Colonic mucosa (tissue), 4 donors: ENCODE measurements at regions not wholly inside any gene's neighbourhood (a gene's known extent, or its start where the extent isn't known, plus 50 kb on each side); places are given as distances from the start of the nearest gene placed in this dataset.
A peak's percentile ranks its signal among the peaks of the same experiment; 100 is the strongest.

Experiments used
- DNase-seq: peaks from one replicate; pipeline ENCODE4 v3.0.0-alpha.2; 2020
- H3K27ac ChIP-seq: fragments of 200-600 bp; one replicate; pipeline ENCODE4 v1.8.0; 2021
- H3K27me3 ChIP-seq: fragments of 200-600 bp; one replicate; pipeline ENCODE4 v1.8.0; 2021
- H3K36me3 ChIP-seq: fragments of 200-600 bp; one replicate; pipeline ENCODE4 v1.8.0; 2021
- H3K4me1 ChIP-seq: fragments of 200-600 bp; one replicate; pipeline ENCODE4 v1.8.0; 2021; ENCODE audit warnings: mild to moderate bottlenecking
- H3K4me3 ChIP-seq: fragments of 200-600 bp; one replicate; pipeline ENCODE4 v1.8.0; 2021
- H3K9ac ChIP-seq, 2 donors: one replicate each; pipeline ENCODE4 v1.7.0; 2013; ENCODE audit warnings: control low read depth in 2 of 2, low read depth in 2 of 2, low read length in 2 of 2
- H3K9me3 ChIP-seq: fragments of 200-600 bp; one replicate; pipeline ENCODE4 v1.8.0; 2021
- intact Hi-C: fragments of 100-400 bp; cut with DNase I; formaldehyde crosslinking; loops from one replicate; pipeline ENCODE4 v1.14.1; 2022
- TF ChIP-seq, protein P1 (sequence below): fragments of 200-600 bp; IDR thresholded peaks from one replicate; pipeline ENCODE4 v1.8.0; 2022; ENCODE audit warnings: antibody characterized with exemption, mild to moderate bottlenecking
- donor health status: healthy.
- donor health status: DM: no; HTN: no; CAD: no.
- donor health status: DM: no; HTN: no; CAD: no.

GRCh38 chr6:27136978-27137814 is 110.3 kb upstream of the PRSS16 start:
- no peaks in the 10 kb centered on the region for H3K36me3 ChIP-seq
- no peaks in the 10 kb centered on the region for H3K4me1 ChIP-seq
- H3K9ac ChIP-seq = no peak overlapping the region
- intact Hi-C loops = no loop called here
- H3K27me3 ChIP-seq = no peaks in the 10 kb centered on the region
- DNase-seq = no peak
- no peak overlapping the region for H3K4me3 ChIP-seq
- no peaks in the 10 kb centered on the region for H3K9me3 ChIP-seq
- H3K27ac ChIP-seq = no peak overlapping the region
- TF ChIP-seq, protein P1, sequence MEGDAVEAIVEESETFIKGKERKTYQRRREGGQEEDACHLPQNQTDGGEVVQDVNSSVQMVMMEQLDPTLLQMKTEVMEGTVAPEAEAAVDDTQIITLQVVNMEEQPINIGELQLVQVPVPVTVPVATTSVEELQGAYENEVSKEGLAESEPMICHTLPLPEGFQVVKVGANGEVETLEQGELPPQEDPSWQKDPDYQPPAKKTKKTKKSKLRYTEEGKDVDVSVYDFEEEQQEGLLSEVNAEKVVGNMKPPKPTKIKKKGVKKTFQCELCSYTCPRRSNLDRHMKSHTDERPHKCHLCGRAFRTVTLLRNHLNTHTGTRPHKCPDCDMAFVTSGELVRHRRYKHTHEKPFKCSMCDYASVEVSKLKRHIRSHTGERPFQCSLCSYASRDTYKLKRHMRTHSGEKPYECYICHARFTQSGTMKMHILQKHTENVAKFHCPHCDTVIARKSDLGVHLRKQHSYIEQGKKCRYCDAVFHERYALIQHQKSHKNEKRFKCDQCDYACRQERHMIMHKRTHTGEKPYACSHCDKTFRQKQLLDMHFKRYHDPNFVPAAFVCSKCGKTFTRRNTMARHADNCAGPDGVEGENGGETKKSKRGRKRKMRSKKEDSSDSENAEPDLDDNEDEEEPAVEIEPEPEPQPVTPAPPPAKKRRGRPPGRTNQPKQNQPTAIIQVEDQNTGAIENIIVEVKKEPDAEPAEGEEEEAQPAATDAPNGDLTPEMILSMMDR = no peak

DNA sequence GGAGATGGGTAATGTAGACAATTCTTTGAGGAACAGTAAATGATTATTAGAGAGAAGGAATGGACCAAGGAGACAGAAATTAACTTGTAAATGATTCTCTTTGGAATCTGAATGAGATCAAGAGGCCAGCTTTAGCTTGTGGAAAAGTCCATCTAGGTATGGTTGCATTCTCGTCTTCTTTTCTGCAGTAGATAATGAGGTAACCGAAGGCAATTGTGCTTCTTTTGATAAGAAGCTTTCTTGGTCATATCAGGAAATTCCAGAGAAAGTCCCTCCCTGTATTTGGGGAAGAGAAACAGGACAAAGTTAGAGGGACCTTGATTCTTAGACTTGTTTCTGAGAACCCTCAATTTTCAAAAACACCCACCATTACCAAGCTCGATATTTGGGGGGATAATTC is 109.1 kb upstream of the PRSS16 start:
- H3K27me3 ChIP-seq = no peaks in the 10 kb centered on the region
- intact Hi-C loops = no loop called here
- H3K27ac ChIP-seq = peak overlapping the region; percentile 91
- no peaks in the 10 kb centered on the region for H3K4me1 ChIP-seq
- H3K36me3 ChIP-seq = no peaks in the 10 kb centered on the region
- H3K9me3 ChIP-seq = no peaks in the 10 kb centered on the region
- DNase-seq = no peak
- peak overlapping the region; percentile 41 for H3K4me3 ChIP-seq
- TF ChIP-seq, protein P1 = no peak
- H3K9ac ChIP-seq = peak overlapping the region in 1 of 2 donors; percentile 38

- intact Hi-C loops = no loop called here
- TF ChIP-seq, protein P1 = no peak
- H3K9ac ChIP-seq = peak overlapping the region; percentile 72 to 95
Measured at GRCh38 chr6:27138837-27139755, 108.4 kb upstream of the PRSS16 start.

GRCh38 chr6:27139756-27140579 is 107.5 kb upstream of the PRSS16 start:
- TF ChIP-seq, protein P1 = no peak
- Histone ChIP-seq H3K4me1 (no peaks in the 10 kb centered on the region), H3K27ac (peak overlapping the region; percentile 91), H3K4me3 (peak overlapping the region; percentile 41), H3K9ac (peak overlapping the region; percentile 72 to 95), H3K9me3 (no peaks in the 10 kb centered on the region), H3K36me3 (no peaks in the 10 kb centered on the region), H3K27me3 (no peaks in the 10 kb centered on the region)
- DNase-seq = peak; percentile 46
- intact Hi-C loops = no loop called here

More at GRCh38 chr6:27138837-27139755, 108.4 kb upstream of the PRSS16 start:
- peak overlapping the region; percentile 91 for H3K27ac ChIP-seq
- H3K9me3 ChIP-seq = no peaks in the 10 kb centered on the region
- peak; percentile 86 for DNase-seq
- H3K27me3 ChIP-seq = no peaks in the 10 kb centered on the region
- H3K4me3 ChIP-seq = peak overlapping the region; percentile 41
- H3K36me3 ChIP-seq = no peaks in the 10 kb centered on the region
- no peaks in the 10 kb centered on the region for H3K4me1 ChIP-seq

- Histone ChIP-seq H3K9ac (peak overlapping the region in 1 of 2 donors; percentile 56), H3K36me3 (no peaks in the 10 kb centered on the region), H3K4me1 (no peaks in the 10 kb centered on the region), H3K27me3 (no peaks in the 10 kb centered on the region), H3K9me3 (no peaks in the 10 kb centered on the region), H3K27ac (no peak overlapping the region), H3K4me3 (no peak overlapping the region)
- no peak for DNase-seq
- intact Hi-C loops = no loop called here
- TF ChIP-seq, protein P1 = no peak
Measured at GRCh38 chr6:27140999-27141528, 106.4 kb upstream of the PRSS16 start.
